Body of pancreas (tissue), 4 donors: ENCODE measurements at regions not wholly inside any gene's neighbourhood (a gene's known extent, or its start where the extent isn't known, plus 50 kb on each side); places are given as distances from the start of the nearest gene placed in this dataset.

Experiments used
- ATAC-seq: fragments of 150-250 bp; one replicate; pipeline ENCODE4 v1.9.1; 2016
- DNase-seq, 4 donors: peaks; one replicate each; pipeline ENCODE4 v3.0.0-alpha.2; 2019
- H3K27ac ChIP-seq, 4 donors: fragments of 200-600 bp; sonication (generic); 1 replicate in 3 of 4; 2 replicates in 1 of 4; pipeline versions ENCODE4 v1.5.1 to v1.6.1; 2016 to 2019; ENCODE audit warnings: mild to moderate bottlenecking in 1 of 4, mixed read lengths in 1 of 4, moderate library complexity in 1 of 4
- H3K27me3 ChIP-seq, 2 donors: fragments of 200-600 bp; sonication (generic); one replicate each; pipeline ENCODE4 v1.6.0; 2016; ENCODE audit warnings: mild to moderate bottlenecking in 1 of 2
- H3K36me3 ChIP-seq, 2 donors: fragments of 200-600 bp; sonication (generic); replicated peaks in 1 of 2; 2 replicates each; pipeline ENCODE4 v1.5.1; 2016; ENCODE audit warnings: low read depth in 2 of 2; ENCODE audit not compliant: insufficient read depth in 1 of 2
- H3K4me1 ChIP-seq: fragments of 200-600 bp; sonication (generic); one replicate; pipeline ENCODE4 v1.6.0; 2016
- H3K4me3 ChIP-seq, 2 donors: fragments of 200-600 bp; sonication (generic); 1 replicate in 1 of 2; 2 replicates in 1 of 2; pipeline ENCODE4 v1.5.1; 2016 to 2019
- H3K9me3 ChIP-seq, 3 donors: fragments of 200-600 bp; sonication (generic); 1 replicate in 2 of 3; 2 replicates in 1 of 3; pipeline ENCODE4 v1.5.1; 2016
- POLR2A ChIP-seq, 3 donors: fragments of 450-650 bp; IDR thresholded peaks; one replicate each; pipeline ENCODE4 v1.6.1; 2016; ENCODE audit warnings: antibody characterized with exemption in 3 of 3, mild to moderate bottlenecking in 2 of 3
- WGBS, 2 donors: methylation state at CpG; one replicate each; pipeline ENCODE4 v1.1.5; 2017; 5-methylcytosine and 5-hydroxymethylcytosine counted together
- intact Hi-C: fragments of 100-400 bp; cut with DNase I; formaldehyde crosslinking; loops from one replicate; pipeline ENCODE4 v1.15.1; 2023
- TF ChIP-seq, protein P1 (sequence below), 7 experiments: fragments of 450-650 bp in 4 of 7; fragments of 200-600 bp in 3 of 7; sonication (generic) in 3 of 7; IDR thresholded peaks; one replicate each; pipeline ENCODE4 v1.5.1; 2016 to 2019; ENCODE audit warnings: antibody characterized with exemption in 7 of 7

DNA sequence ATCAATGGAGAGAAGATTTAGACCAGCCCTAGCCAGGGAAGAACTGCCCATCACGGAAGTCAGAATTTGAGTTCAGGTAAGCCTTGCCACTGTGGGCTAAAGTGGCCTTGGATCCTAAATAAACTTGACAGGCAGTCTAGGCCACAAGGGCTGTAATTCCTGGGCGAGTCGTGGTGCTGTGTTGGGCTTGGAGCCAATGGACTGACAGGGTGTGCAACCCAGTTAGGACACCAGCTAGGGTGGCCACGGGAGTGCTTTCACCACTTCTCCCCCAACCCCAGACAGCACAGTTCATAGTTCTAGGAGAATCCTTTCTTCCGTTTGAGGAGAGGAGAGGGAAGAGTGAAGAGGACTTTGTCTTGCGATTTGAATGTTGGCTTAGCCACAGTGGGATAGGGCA lies 422.4 kb downstream of the DOK5 start:
- WGBS, 2 donors = 50 to 80% methylated on average over 3 to 6 of the region's 6 CpGs
- DNase-seq (no peak), ATAC-seq (no peak)
- Histone ChIP-seq H3K4me3 (no peak overlapping the region), H3K27ac (no peak overlapping the region), H3K9me3 (no peaks in the 10 kb centered on the region), H3K4me1 (no peaks in the 10 kb centered on the region), H3K27me3 (no peaks in the 10 kb centered on the region), H3K36me3 (no peaks in the 10 kb centered on the region)
- intact Hi-C loops = no loop called here
- TF ChIP-seq, protein P1, sequence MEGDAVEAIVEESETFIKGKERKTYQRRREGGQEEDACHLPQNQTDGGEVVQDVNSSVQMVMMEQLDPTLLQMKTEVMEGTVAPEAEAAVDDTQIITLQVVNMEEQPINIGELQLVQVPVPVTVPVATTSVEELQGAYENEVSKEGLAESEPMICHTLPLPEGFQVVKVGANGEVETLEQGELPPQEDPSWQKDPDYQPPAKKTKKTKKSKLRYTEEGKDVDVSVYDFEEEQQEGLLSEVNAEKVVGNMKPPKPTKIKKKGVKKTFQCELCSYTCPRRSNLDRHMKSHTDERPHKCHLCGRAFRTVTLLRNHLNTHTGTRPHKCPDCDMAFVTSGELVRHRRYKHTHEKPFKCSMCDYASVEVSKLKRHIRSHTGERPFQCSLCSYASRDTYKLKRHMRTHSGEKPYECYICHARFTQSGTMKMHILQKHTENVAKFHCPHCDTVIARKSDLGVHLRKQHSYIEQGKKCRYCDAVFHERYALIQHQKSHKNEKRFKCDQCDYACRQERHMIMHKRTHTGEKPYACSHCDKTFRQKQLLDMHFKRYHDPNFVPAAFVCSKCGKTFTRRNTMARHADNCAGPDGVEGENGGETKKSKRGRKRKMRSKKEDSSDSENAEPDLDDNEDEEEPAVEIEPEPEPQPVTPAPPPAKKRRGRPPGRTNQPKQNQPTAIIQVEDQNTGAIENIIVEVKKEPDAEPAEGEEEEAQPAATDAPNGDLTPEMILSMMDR (IDR thresholded peaks at IDR 0.05) = no peak
- TF ChIP-seq POLR2A (IDR thresholded peaks at IDR 0.05) = no peak

DNA sequence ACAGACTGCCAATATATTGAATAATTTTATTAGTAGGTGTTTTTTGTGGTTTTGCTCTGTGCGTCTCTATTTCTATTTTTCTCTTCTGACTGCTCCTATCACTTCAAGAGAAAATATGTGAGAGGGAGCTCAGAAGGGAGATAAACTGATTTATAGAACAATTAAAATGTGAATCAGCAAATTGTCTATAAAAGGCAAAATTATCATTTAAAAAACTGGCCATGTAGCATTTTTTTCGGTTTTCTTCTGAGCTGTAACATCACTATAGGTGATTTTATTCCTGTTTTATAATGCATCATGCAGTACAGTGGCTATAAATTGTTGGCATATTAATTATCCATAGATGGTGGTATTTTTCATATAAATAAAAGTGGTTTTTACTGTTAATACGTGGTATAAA lies 416.5 kb downstream of the DOK5 start:
- WGBS, 2 donors = 52 to 63% methylated on average over 3 of the region's 3 CpGs
- H3K27me3 ChIP-seq = no peaks in the 10 kb centered on the region
- DNase-seq (no peak), ATAC-seq (no peak)
- intact Hi-C loops = no loop called here
- no peak overlapping the region for H3K4me3 ChIP-seq
- no peak for TF ChIP-seq POLR2A (IDR thresholded peaks at IDR 0.05)
- TF ChIP-seq, protein P1 (IDR thresholded peaks at IDR 0.05) = no peak
- no peaks in the 10 kb centered on the region for H3K36me3 ChIP-seq
- no peak overlapping the region for H3K27ac ChIP-seq
- no peaks in the 10 kb centered on the region for H3K4me1 ChIP-seq
- H3K9me3 ChIP-seq = no peaks in the 10 kb centered on the region

- no peak for ATAC-seq
- no peaks in the 10 kb centered on the region for H3K9me3 ChIP-seq
- no peaks in the 10 kb centered on the region for H3K27me3 ChIP-seq
- H3K27ac ChIP-seq = no peak overlapping the region
- intact Hi-C loops = no loop called here
- DNase-seq = no peak
- TF ChIP-seq, protein P1 (IDR thresholded peaks at IDR 0.05) = no peak
- TF ChIP-seq POLR2A (IDR thresholded peaks at IDR 0.05) = no peak
- WGBS, 2 donors = 42 to 45% methylated on average over 1 of the region's 1 CpG
- no peak overlapping the region for H3K4me3 ChIP-seq
- H3K4me1 ChIP-seq = no peaks in the 10 kb centered on the region
- H3K36me3 ChIP-seq = no peaks in the 10 kb centered on the region
Measured at GRCh38 chr20:54879393-54879792, 404.0 kb downstream of the DOK5 start.

DNA sequence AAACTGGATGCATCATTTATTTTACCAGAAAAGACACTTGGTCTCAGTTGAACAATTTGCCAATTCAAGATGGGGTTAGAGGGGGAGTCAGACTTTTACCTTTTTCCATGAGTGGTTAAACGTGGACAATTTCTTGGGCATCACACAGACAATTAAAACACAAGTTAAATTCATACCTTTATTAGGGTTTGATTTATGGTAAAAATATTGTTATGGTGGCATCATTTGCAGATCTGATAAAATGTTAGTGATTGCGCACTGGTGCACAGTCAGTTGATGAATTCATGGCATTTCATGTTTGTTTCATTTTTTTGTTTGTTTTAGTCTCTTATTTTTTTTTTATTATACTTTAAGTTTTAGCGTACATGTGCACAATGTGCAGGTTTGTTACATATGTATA lies 399.9 kb downstream of the DOK5 start:
- H3K36me3 ChIP-seq = no peaks in the 10 kb centered on the region
- no peaks in the 10 kb centered on the region for H3K4me1 ChIP-seq
- TF ChIP-seq, protein P1 (IDR thresholded peaks at IDR 0.05) = no peak
- no peak for TF ChIP-seq POLR2A (IDR thresholded peaks at IDR 0.05)
- WGBS, 2 donors = 71 to 73% methylated on average over 3 of the region's 3 CpGs
- no peak overlapping the region for H3K27ac ChIP-seq
- H3K27me3 ChIP-seq = no peaks in the 10 kb centered on the region
- ATAC-seq (no peak), DNase-seq (no peak)
- no peak overlapping the region for H3K4me3 ChIP-seq
- intact Hi-C loops = no loop called here
- no peaks in the 10 kb centered on the region for H3K9me3 ChIP-seq

- no peaks in the 10 kb centered on the region for H3K27me3 ChIP-seq
- TF ChIP-seq, protein P1 (IDR thresholded peaks at IDR 0.05) = no peak
- TF ChIP-seq POLR2A (IDR thresholded peaks at IDR 0.05) = no peak
- H3K4me1 ChIP-seq = no peaks in the 10 kb centered on the region
- H3K36me3 ChIP-seq = no peaks in the 10 kb centered on the region
- DNase-seq = no peak
- WGBS, 2 donors = 82 to 86% methylated on average over 5 of the region's 5 CpGs
- H3K4me3 ChIP-seq = no peak overlapping the region
- no peak overlapping the region for H3K27ac ChIP-seq
- no peaks in the 10 kb centered on the region for H3K9me3 ChIP-seq
- ATAC-seq = no peak
- intact Hi-C loops = no loop called here
Measured at GRCh38 chr20:54874718-54875117, 399.3 kb downstream of the DOK5 start.
